Hepatocyte (in vitro differentiated cells): ENCODE measurements at regions not wholly inside any gene's neighbourhood (a gene's known extent, or its start where the extent isn't known, plus 50 kb on each side); places are given as distances from the start of the nearest gene placed in this dataset.
"Not testable (repeated sequence)": the region's sequence is repeated elsewhere in the genome, so short reads cannot be mapped to it uniquely, and the experiment has no call there.

ENCODE experiments used
- DNase-seq: peaks from one replicate; pipeline ENCODE4 v3.0.0-alpha.2; 2016; ENCODE audit warnings: low spot score
- H2AFZ ChIP-seq: fragments of 200-600 bp; sonication (generic); 2 replicates; pipeline ENCODE4 v1.6.0; 2016; ENCODE audit warnings: antibody characterized with exemption, mild to moderate bottlenecking
- H3K27ac ChIP-seq: fragments of 200-600 bp; sonication (generic); 2 replicates; pipeline ENCODE4 v1.5.1; 2016; ENCODE audit warnings: mild to moderate bottlenecking
- H3K27me3 ChIP-seq: fragments of 200-600 bp; sonication (generic); 2 replicates; pipeline ENCODE4 v1.6.1; 2016
- H3K36me3 ChIP-seq: fragments of 200-600 bp; sonication (generic); replicated peaks from 2 replicates; pipeline ENCODE4 v1.5.1; 2016; ENCODE audit warnings: low read depth; ENCODE audit not compliant: insufficient read depth
- H3K4me1 ChIP-seq: fragments of 200-600 bp; sonication (generic); 2 replicates; pipeline ENCODE4 v1.5.1; 2016; ENCODE audit warnings: mild to moderate bottlenecking, moderate library complexity; ENCODE audit not compliant: insufficient read depth
- H3K4me2 ChIP-seq: fragments of 200-600 bp; sonication (generic); 2 replicates; pipeline ENCODE4 v1.6.0; 2016
- H3K4me3 ChIP-seq: fragments of 200-600 bp; sonication (generic); 2 replicates; pipeline ENCODE4 v1.5.1; 2016; ENCODE audit warnings: mild to moderate bottlenecking
- H3K79me2 ChIP-seq: fragments of 200-600 bp; sonication (generic); 2 replicates; pipeline ENCODE4 v1.6.0; 2017; ENCODE audit warnings: mild to moderate bottlenecking
- H3K9me2 ChIP-seq: fragments of 200-600 bp; sonication (generic); replicated peaks from 2 replicates; pipeline ENCODE4 v1.6.0; 2017; ENCODE audit warnings: mild to moderate bottlenecking; ENCODE audit not compliant: insufficient read depth
- H3K9me3 ChIP-seq: fragments of 200-600 bp; sonication (generic); 2 replicates; pipeline ENCODE4 v1.5.1; 2016; ENCODE audit warnings: low read depth, mild to moderate bottlenecking
- H4K20me1 ChIP-seq: fragments of 200-600 bp; sonication (generic); 2 replicates; pipeline ENCODE4 v1.6.0; 2016; ENCODE audit warnings: mild to moderate bottlenecking; ENCODE audit not compliant: insufficient read depth, poor library complexity, severe bottlenecking
- CTCF ChIP-seq: fragments of 200-600 bp; sonication (generic); IDR thresholded peaks from 2 replicates; pipeline ENCODE4 v1.5.1; 2016; ENCODE audit warnings: antibody characterized with exemption, mild to moderate bottlenecking; ENCODE audit not compliant: poor library complexity
- EZH2 ChIP-seq: fragments of 200-600 bp; sonication (generic); IDR thresholded peaks from 2 replicates; pipeline ENCODE4 v1.6.1; 2016; ENCODE audit warnings: antibody characterized with exemption, mild to moderate bottlenecking, borderline replicate concordance
- EZH2phosphoT487 ChIP-seq: fragments of 200-600 bp; sonication (generic); IDR thresholded peaks from one replicate; pipeline ENCODE4 v1.6.1; 2018; ENCODE audit warnings: antibody characterized with exemption, mild to moderate bottlenecking, low read depth, moderate library complexity; ENCODE audit not compliant: unreplicated experiment, severe bottlenecking
- WGBS: methylation state at CpG from one replicate; pipeline ENCODE4 v1.1.6; 2016; ENCODE audit warnings: low lambda C conversion rate; ENCODE audit errors: missing lambda C conversion rate; 5-methylcytosine and 5-hydroxymethylcytosine counted together

GRCh38 chr2:234898534-234899053 lies 53.2 kb upstream of the SH3BP4 start:
- Histone ChIP-seq H3K79me2 (no peaks in the 10 kb centered on the region), H4K20me1 (no peaks in the 10 kb centered on the region), H3K9me3 (no peaks in the 10 kb centered on the region), H3K4me3 (no peak overlapping the region), H3K36me3 (no peaks in the 10 kb centered on the region), H2AFZ (no peak overlapping the region), H3K4me1 (no peaks in the 10 kb centered on the region), H3K4me2 (no peak overlapping the region), H3K27me3 (no peaks in the 10 kb centered on the region), H3K9me2 (no peaks in the 10 kb centered on the region), H3K27ac (no peak overlapping the region)
- DNase-seq: no peak
- 89% methylated on average over 3 of the region's 3 CpGs for WGBS
- TF ChIP-seq EZH2phosphoT487 (no peak), CTCF (no peak), EZH2 (no peak)

- H2AFZ ChIP-seq: peak overlapping the region; percentile 78
- H3K4me3 ChIP-seq, DNase-seq, H3K9me3 ChIP-seq, H4K20me1 ChIP-seq, H3K79me2 ChIP-seq, H3K9me2 ChIP-seq, H3K36me3 ChIP-seq, H3K4me1 ChIP-seq, H3K27me3 ChIP-seq: not testable (repeated sequence)
- WGBS: 18% methylated on average over 19 of the region's 34 CpGs
- peak overlapping the region; percentile 69 for H3K4me2 ChIP-seq
- H3K27ac ChIP-seq: peak overlapping the region; percentile 65
These were observed 63.4 kb upstream of the SH3BP4 start for GRCh38 chr2:234888442-234888841.

- no peak for DNase-seq
- peaks cover 3% of the 10 kb centered on the region for H3K4me1 ChIP-seq
- H3K4me2 ChIP-seq: no peak overlapping the region
- TF ChIP-seq EZH2: no peak
- TF ChIP-seq EZH2phosphoT487: no peak
- TF ChIP-seq CTCF: no peak
- 76% methylated on average over 3 of the region's 3 CpGs for WGBS
- no peaks in the 10 kb centered on the region for H3K9me2 ChIP-seq
- no peak overlapping the region for H3K27ac ChIP-seq
- no peak overlapping the region for H2AFZ ChIP-seq
- no peaks in the 10 kb centered on the region for H3K36me3 ChIP-seq
- H3K4me3 ChIP-seq: no peak overlapping the region
- no peaks in the 10 kb centered on the region for H3K27me3 ChIP-seq
- no peaks in the 10 kb centered on the region for H4K20me1 ChIP-seq
- H3K79me2 ChIP-seq: no peaks in the 10 kb centered on the region
- no peaks in the 10 kb centered on the region for H3K9me3 ChIP-seq
These were observed 64.6 kb upstream of the SH3BP4 start for GRCh38 chr2:234887195-234887594.

- no peak for DNase-seq
- H3K9me2 ChIP-seq: no peaks in the 10 kb centered on the region
- no peaks in the 10 kb centered on the region for H3K9me3 ChIP-seq
- H4K20me1 ChIP-seq: no peaks in the 10 kb centered on the region
- no peak overlapping the region for H3K4me2 ChIP-seq
- H3K36me3 ChIP-seq: no peaks in the 10 kb centered on the region
- H3K79me2 ChIP-seq: no peaks in the 10 kb centered on the region
- H3K4me3 ChIP-seq: no peak overlapping the region
- TF ChIP-seq CTCF: no peak
- TF ChIP-seq EZH2: no peak
- TF ChIP-seq EZH2phosphoT487: no peak
- H3K27me3 ChIP-seq: no peaks in the 10 kb centered on the region
- peaks cover 3% of the 10 kb centered on the region for H3K4me1 ChIP-seq
- H2AFZ ChIP-seq: no peak overlapping the region
- H3K27ac ChIP-seq: no peak overlapping the region
- 62% methylated on average over 6 of the region's 6 CpGs for WGBS
These were observed 65.9 kb upstream of the SH3BP4 start for GRCh38 chr2:234885886-234886285.
